ENCODE measurements at regions not wholly inside any gene's neighbourhood (a gene's known extent, or its start where the extent isn't known, plus 50 kb on each side); places are given as distances from the start of the nearest gene placed in this dataset.

DNA sequence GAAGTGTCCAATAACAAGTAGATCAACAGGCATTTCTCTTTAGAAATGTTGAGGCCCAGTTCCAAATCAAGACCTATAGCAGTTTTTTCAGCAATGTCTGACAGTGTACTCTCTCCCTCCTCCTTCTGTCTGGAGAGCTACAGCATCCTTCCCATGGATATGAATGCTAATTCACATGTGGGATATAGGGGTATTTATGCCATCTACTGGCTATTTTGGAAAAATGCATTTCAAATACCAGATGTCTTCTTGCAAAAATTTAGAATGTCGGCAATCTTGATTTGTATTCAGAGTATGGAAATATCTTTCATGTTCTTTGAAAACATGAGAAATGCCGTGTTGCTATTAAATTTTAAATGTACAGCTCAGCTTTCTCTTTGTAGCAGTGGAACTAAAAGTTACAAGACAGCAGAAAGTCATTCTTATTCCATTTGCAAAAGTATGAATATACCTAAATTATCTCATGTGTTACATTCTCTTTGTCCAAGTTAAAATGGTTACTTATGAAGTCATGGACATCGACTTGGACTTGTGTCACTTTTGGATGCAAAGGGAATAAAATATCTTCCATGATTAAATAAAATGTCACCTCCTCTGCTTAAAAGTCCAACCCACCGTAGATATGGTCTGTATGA is 647.8 kb downstream of the TAF11L14 start:
- ChIA-PET POLR2A (ENCODE audit: partially characterized antibody) (no interaction called here), CTCF (ENCODE audit: partially characterized antibody) (interaction anchor here (1.0 to 2.1 kb wide), 7 partner anchors 7 to 1066 kb away, joined by 3 to 7 read pairs (median 5); no protein-coding TSS in a partner anchor)
- DNase-seq (ENCODE audit: low read depth in 1 of 2, low spot score in 2 of 2), result no peak
- H4K20me1 ChIP-seq (replicated peaks in 1 of 2; ENCODE audit: control insufficient read depth in 1 of 2, insufficient read depth in 2 of 2, low read length in 2 of 2), result no peaks in the 10 kb centered on the region
- H2AK5ac ChIP-seq (ENCODE audit: low read depth, low read length), result no peak overlapping the region
- H3K4ac ChIP-seq (replicated peaks; ENCODE audit: insufficient read length, low read depth, low read length), result no peak overlapping the region
- H3K14ac ChIP-seq (ENCODE audit: insufficient read length), result no peak overlapping the region
- no peaks in the 10 kb centered on the region for H3K36me3 ChIP-seq (ENCODE audit: control insufficient read depth in 2 of 4, insufficient read depth in 4 of 4, low read length in 3 of 4)
- H3K27me3 ChIP-seq (replicated peaks in 1 of 4; ENCODE audit: control insufficient read depth in 3 of 4, extremely low read depth in 1 of 4, insufficient read depth in 3 of 4, low read length in 3 of 4), result peaks cover 0 to 1% (median 0%) of the 10 kb centered on the region in 4 experiments; a peak in 1 of 7 replicates
- no peak overlapping the region for H3K4me3 ChIP-seq (ENCODE audit: extremely low read depth in 1 of 4, insufficient read depth in 2 of 4, low read depth in 3 of 4, low read length in 4 of 4)
- no peaks in the 10 kb centered on the region for H3K9me3 ChIP-seq (ENCODE audit: insufficient read depth in 2 of 2, low read depth in 1 of 2, low read length in 1 of 2)
- H3K23me2 ChIP-seq (ENCODE audit: low read depth, low read length), result no peaks in the 10 kb centered on the region
- no peak overlapping the region for H2BK12ac ChIP-seq (ENCODE audit: low read depth, low read length)
- H2AFZ ChIP-seq (ENCODE audit: low read length), result no peak overlapping the region
- no peak overlapping the region for H4K91ac ChIP-seq (replicated peaks; ENCODE audit: insufficient read length, low read length)
- H3K79me2 ChIP-seq (ENCODE audit: control insufficient read depth in 1 of 2, insufficient read depth in 2 of 2, low read length in 2 of 2), result no peaks in the 10 kb centered on the region
- H3K9ac ChIP-seq (replicated peaks in 1 of 4; ENCODE audit: extremely low read depth in 1 of 4, low read depth in 3 of 4, low read length in 3 of 4), result no peak overlapping the region
- H4K8ac ChIP-seq (ENCODE audit: extremely low read depth, insufficient read depth, low read length), result no peak overlapping the region
- no peak overlapping the region for H3K18ac ChIP-seq (ENCODE audit: extremely low read depth, low read length)
- H3K4me2 ChIP-seq (ENCODE audit: insufficient read depth in 1 of 2, low read depth in 2 of 2, low read length in 2 of 2), result no peak overlapping the region
- no peak overlapping the region for H2BK20ac ChIP-seq (ENCODE audit: low read length)
- no peak overlapping the region for H2BK120ac ChIP-seq (replicated peaks; ENCODE audit: low read depth, low read length)
- H3K56ac ChIP-seq (replicated peaks; ENCODE audit: insufficient read length, low read depth, low read length), result no peak overlapping the region
- TF ChIP-seq EZH2 (IDR thresholded peaks at IDR 0.05; ENCODE audit: low read depth, low read length, severe bottlenecking) (no peak), SP1 (IDR thresholded peaks at IDR 0.05; ENCODE audit: low read depth, low read length) (no peak), POLR2A (IDR thresholded peaks at IDR 0.05; ENCODE audit: control extremely low read depth in 1 of 2, low read depth in 2 of 2, low read length in 2 of 2) (no peak), RAD21 (IDR thresholded peaks at IDR 0.05 in 1 of 2, conservative IDR thresholded peaks at IDR 0.05 in 1 of 2; ENCODE audit: low read depth in 2 of 2, low read length in 2 of 2) (peak; percentile 62 to 66), ATF3 (IDR thresholded peaks at IDR 0.05; ENCODE audit: insufficient read depth, low read depth, low read length) (no peak)
- TF ChIP-seq, protein P1, sequence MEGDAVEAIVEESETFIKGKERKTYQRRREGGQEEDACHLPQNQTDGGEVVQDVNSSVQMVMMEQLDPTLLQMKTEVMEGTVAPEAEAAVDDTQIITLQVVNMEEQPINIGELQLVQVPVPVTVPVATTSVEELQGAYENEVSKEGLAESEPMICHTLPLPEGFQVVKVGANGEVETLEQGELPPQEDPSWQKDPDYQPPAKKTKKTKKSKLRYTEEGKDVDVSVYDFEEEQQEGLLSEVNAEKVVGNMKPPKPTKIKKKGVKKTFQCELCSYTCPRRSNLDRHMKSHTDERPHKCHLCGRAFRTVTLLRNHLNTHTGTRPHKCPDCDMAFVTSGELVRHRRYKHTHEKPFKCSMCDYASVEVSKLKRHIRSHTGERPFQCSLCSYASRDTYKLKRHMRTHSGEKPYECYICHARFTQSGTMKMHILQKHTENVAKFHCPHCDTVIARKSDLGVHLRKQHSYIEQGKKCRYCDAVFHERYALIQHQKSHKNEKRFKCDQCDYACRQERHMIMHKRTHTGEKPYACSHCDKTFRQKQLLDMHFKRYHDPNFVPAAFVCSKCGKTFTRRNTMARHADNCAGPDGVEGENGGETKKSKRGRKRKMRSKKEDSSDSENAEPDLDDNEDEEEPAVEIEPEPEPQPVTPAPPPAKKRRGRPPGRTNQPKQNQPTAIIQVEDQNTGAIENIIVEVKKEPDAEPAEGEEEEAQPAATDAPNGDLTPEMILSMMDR (IDR thresholded peaks at IDR 0.05; ENCODE audit: control extremely low read depth in 1 of 3, insufficient read depth in 1 of 3, low read depth in 1 of 3, low read length in 3 of 3), result peak in 1 of 3 experiments; percentile 35; a peak in 1 of 4 replicates
- 86% methylated on average over 4 of the region's 4 CpGs; no CpG with 5 or more reads in 1 of the 2 experiments for WGBS, 2 experiments (ENCODE audit: extremely low coverage in 1 of 2, insufficient coverage in 1 of 2, insufficient read length in 1 of 2, insufficient replicate concordance in 2 of 2, low coverage in 1 of 2, low lambda C conversion rate in 2 of 2, missing lambda C conversion rate in 1 of 2)
- no peak overlapping the region for H2BK15ac ChIP-seq (ENCODE audit: low read length)
- no peak overlapping the region for H3K23ac ChIP-seq (ENCODE audit: insufficient read length)
- no peak overlapping the region for H2BK5ac ChIP-seq (ENCODE audit: low read depth, low read length)
- no peak overlapping the region for H3K27ac ChIP-seq (ENCODE audit: low read depth, low read length)
- H3K79me1 ChIP-seq (ENCODE audit: low read depth, low read length), result no peaks in the 10 kb centered on the region
- no peaks in the 10 kb centered on the region for H3K4me1 ChIP-seq (replicated peaks in 1 of 4; ENCODE audit: control insufficient read depth in 3 of 4, insufficient read depth in 4 of 4, low read length in 3 of 4)
- FAIRE-seq, result peak; percentile 78
- H4K5ac ChIP-seq (ENCODE audit: insufficient read length, low read depth, low read length), result no peak overlapping the region

Data from H1 (cell line).